Embryonic facial prominence (tissue), 1 donor: ENCODE measurements at regions not wholly inside any gene's neighbourhood (a gene's known extent, or its start where the extent isn't known, plus 50 kb on each side); places are given as distances from the start of the nearest gene placed in this dataset.
A peak's percentile ranks its signal among the peaks of the same experiment; 100 is the strongest.

Experiments
- DNase-seq: peaks from one replicate; pipeline ENCODE4 v3.0.0-alpha.2; 2016; ENCODE audit errors: extremely low spot score

DNA sequence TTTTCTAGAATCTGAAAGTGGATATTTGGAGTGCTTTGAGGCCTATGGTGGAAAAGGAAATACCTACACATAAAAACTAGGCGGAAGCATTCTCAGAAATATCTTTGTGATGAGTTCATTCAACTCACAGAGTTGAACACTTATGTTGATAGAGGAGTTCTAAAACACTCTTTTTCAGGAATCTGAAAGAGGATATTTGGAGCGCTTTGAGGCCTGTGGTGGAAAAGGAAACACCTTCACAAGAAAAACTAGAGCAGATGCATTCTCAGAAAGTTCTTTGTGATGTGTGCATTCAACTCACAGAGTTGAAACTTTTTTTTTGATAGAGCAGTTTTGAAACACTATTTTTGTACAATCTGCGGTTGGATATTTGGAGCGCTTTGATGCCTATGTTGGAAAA is 1250.0 kb upstream of the DEFB115 start:
- DNase-seq = peak; percentile 4
